GM19025 (cell line): ENCODE measurements at regions not wholly inside any gene's neighbourhood (a gene's known extent, or its start where the extent isn't known, plus 50 kb on each side); places are given as distances from the start of the nearest gene placed in this dataset.

Experiments used
- ATAC-seq: cut with Tn5 transposase; IDR thresholded peaks from one replicate; pipeline ENCODE4 v1.9.1; 2021; ENCODE audit warnings: mild to moderate bottlenecking, low read depth, moderate library complexity; ENCODE audit not compliant: unreplicated experiment

GRCh38 chr11:119863851-119864601 lies 135.0 kb upstream of the NECTIN1 start:
- ATAC-seq, result no peak

- no peak for ATAC-seq
Measured at GRCh38 chr11:119863236-119863635, 134.2 kb upstream of the NECTIN1 start.

- no peak for ATAC-seq
Measured at GRCh38 chr11:119861160-119861559, 132.2 kb upstream of the NECTIN1 start.

- no peak for ATAC-seq
Measured at GRCh38 chr11:119860561-119861094, 131.6 kb upstream of the NECTIN1 start.

GRCh38 chr11:119859684-119860083 lies 130.7 kb upstream of the NECTIN1 start:
- no peak for ATAC-seq

- ATAC-seq, result no peak
Measured at GRCh38 chr11:119858288-119858687, 129.3 kb upstream of the NECTIN1 start.

- ATAC-seq, result no peak
Measured at GRCh38 chr11:119856681-119857485, 127.9 kb upstream of the NECTIN1 start.

GRCh38 chr11:119855066-119855465 lies 126.1 kb upstream of the NECTIN1 start:
- ATAC-seq, result no peak

GRCh38 chr11:119854521-119854920 lies 125.5 kb upstream of the NECTIN1 start:
- ATAC-seq, result no peak

- ATAC-seq, result no peak
Measured at GRCh38 chr11:119853581-119854360, 124.8 kb upstream of the NECTIN1 start.

- no peak for ATAC-seq
Measured at GRCh38 chr11:119852741-119853140, 123.7 kb upstream of the NECTIN1 start.

GRCh38 chr11:119850822-119851409 lies 121.9 kb upstream of the NECTIN1 start:
- ATAC-seq, result no peak

- no peak for ATAC-seq
Measured at GRCh38 chr11:119849872-119850271, 120.9 kb upstream of the NECTIN1 start.

- ATAC-seq, result no peak
Measured at GRCh38 chr11:119847853-119848252, 118.9 kb upstream of the NECTIN1 start.

- no peak for ATAC-seq
Measured at GRCh38 chr11:119846374-119846773, 117.4 kb upstream of the NECTIN1 start.

GRCh38 chr11:119845756-119846155 lies 116.8 kb upstream of the NECTIN1 start:
- no peak for ATAC-seq

GRCh38 chr11:119845305-119845704 lies 116.3 kb upstream of the NECTIN1 start:
- no peak for ATAC-seq

GRCh38 chr11:119844808-119845207 lies 115.8 kb upstream of the NECTIN1 start:
- no peak for ATAC-seq

GRCh38 chr11:119843877-119844276 lies 114.9 kb upstream of the NECTIN1 start:
- no peak for ATAC-seq

GRCh38 chr11:119842731-119843130 lies 113.7 kb upstream of the NECTIN1 start:
- ATAC-seq, result no peak
